HCT116 (cell line): ENCODE measurements at regions not wholly inside any gene's neighbourhood (a gene's known extent, or its start where the extent isn't known, plus 50 kb on each side); places are given as distances from the start of the nearest gene placed in this dataset.

Source experiments
- ATAC-seq: fragments of 200-7000 bp; cut with Tn5 transposase; 2 replicates; pipeline ENCODE4 v1.9.1; 2020; ENCODE audit warnings: mild to moderate bottlenecking, moderate library complexity
- BruUV-seq: library from RNA; stranded (reverse); fragments of 400-500 nt; replicated peaks from 2 replicates; lab custom pipeline; 2021; lab: Mats Ljungman, UMichigan
- CTCF ChIA-PET: fragments of 300-600 bp; sonication (Branson Sonifier 250); formaldehyde crosslinking; loops from one replicate; lab custom pipeline; 2021; ENCODE audit warnings: antibody characterized with exemption; lab: Charles Lee
- POLR2A ChIA-PET: fragments of 300-600, 350-600 bp; sonication (Branson Sonifier 250); formaldehyde crosslinking; loops from one replicate; lab custom pipeline; 2021; ENCODE audit warnings: antibody characterized with exemption; lab: Charles Lee
- RAD21 ChIA-PET, 2 experiments: fragments of 300-600 bp; sonication (Branson Sonifier 250); formaldehyde crosslinking; loops; one replicate each; lab custom pipeline; 2023; ENCODE audit warnings: low total read pairs in 2 of 2; ENCODE audit not compliant: uncharacterized antibody in 2 of 2, unreplicated experiment in 2 of 2, low non-redundant PET in 1 of 2; lab: Charles Lee
- DNase-seq: peaks from one replicate; pipeline ENCODE4 v3.0.0-alpha.2; 2010; ENCODE audit warnings: low read depth, low spot score
- H2AFZ ChIP-seq: fragments of 200-600 bp; shearing (Covaris generic), sonication (generic); 2 replicates; pipeline ENCODE4 v1.6.1; 2017; ENCODE audit warnings: low read depth, mixed run types, mixed read lengths, antibody characterized with exemption, low read length; ENCODE audit not compliant: poor library complexity, severe bottlenecking
- H3K27ac ChIP-seq: 2 replicates; pipeline ENCODE4 v1.5.1; 2012; ENCODE audit warnings: low read depth, low read length
- H3K27me3 ChIP-seq: fragments of 200-600 bp; sonication (generic); 2 replicates; pipeline ENCODE4 v1.6.1; 2016; ENCODE audit warnings: mixed run types, low read length, mixed read lengths; ENCODE audit not compliant: insufficient read depth
- H3K36me3 ChIP-seq, 2 experiments: fragments of 200-500 bp in 1 of 2; fragments of 200-600 bp in 1 of 2; sonication (Bioruptor generic) in 1 of 2; sonication (generic) in 1 of 2; 2 replicates each; pipeline versions ENCODE4 v1.5.1 to v1.6.1; 2014 to 2016; ENCODE audit warnings: low read length in 2 of 2, inconsistent platforms in 1 of 2, mixed read lengths in 1 of 2, mixed run types in 1 of 2; ENCODE audit not compliant: insufficient read depth in 2 of 2, control insufficient read depth in 1 of 2
- H3K4me1 ChIP-seq, 2 experiments: fragments of 200-600 bp in 1 of 2; sonication (generic) in 1 of 2; 2 replicates each; pipeline versions ENCODE4 v1.5.1 to v1.6.1; 2012 to 2017; ENCODE audit warnings: low read length in 2 of 2, inconsistent platforms in 1 of 2, mild to moderate bottlenecking in 1 of 2, mixed read lengths in 1 of 2, mixed run types in 1 of 2, moderate library complexity in 1 of 2; ENCODE audit not compliant: insufficient read depth in 2 of 2, control insufficient read depth in 1 of 2
- H3K4me2 ChIP-seq: fragments of 200-600 bp; sonication (generic); 2 replicates; pipeline ENCODE4 v1.6.1; 2017; ENCODE audit warnings: mixed run types, low read length, mixed read lengths
- H3K4me3 ChIP-seq, 2 experiments: fragments of 200-600 bp in 1 of 2; sonication (generic) in 1 of 2; replicated peaks in 1 of 2; 2 replicates each; pipeline ENCODE4 v1.5.1; 2011 to 2016; ENCODE audit warnings: low read length in 2 of 2, control low read depth in 1 of 2, low read depth in 1 of 2, mild to moderate bottlenecking in 1 of 2, mixed read lengths in 1 of 2, mixed run types in 1 of 2
- H3K79me2 ChIP-seq: fragments of 200-600 bp; sonication (generic); 2 replicates; pipeline ENCODE4 v1.6.1; 2017; ENCODE audit warnings: mild to moderate bottlenecking, mixed run types, low read length, moderate library complexity, mixed read lengths; ENCODE audit not compliant: insufficient read depth
- H3K9ac ChIP-seq: fragments of 200-600 bp; sonication (generic); 2 replicates; pipeline ENCODE4 v1.6.1; 2016; ENCODE audit warnings: low read length, mixed read lengths
- H3K9me2 ChIP-seq: fragments of 200-600 bp; sonication (generic), shearing (Covaris generic); 2 replicates; pipeline ENCODE4 v1.6.1; 2017; ENCODE audit warnings: mixed run types, mild to moderate bottlenecking, moderate library complexity; ENCODE audit not compliant: insufficient read depth
- H3K9me3 ChIP-seq, 2 experiments: fragments of 200-500 bp in 1 of 2; fragments of 200-600 bp in 1 of 2; sonication (Bioruptor generic) in 1 of 2; sonication (generic) in 1 of 2; 2 replicates each; pipeline ENCODE4 v1.6.1; 2014 to 2017; ENCODE audit warnings: low read length in 2 of 2, mixed read lengths in 2 of 2, inconsistent platforms in 1 of 2, low read depth in 1 of 2, mild to moderate bottlenecking in 1 of 2, mixed run types in 1 of 2, moderate library complexity in 1 of 2; ENCODE audit not compliant: control insufficient read depth in 1 of 2, insufficient read depth in 1 of 2
- H4K20me1 ChIP-seq: fragments of 200-600 bp; sonication (generic), shearing (Covaris generic); 2 replicates; pipeline ENCODE4 v1.6.1; 2017; ENCODE audit warnings: mixed run types, mild to moderate bottlenecking, moderate library complexity; ENCODE audit not compliant: insufficient read depth
- EGR1 ChIP-seq: IDR thresholded peaks from 2 replicates; pipeline ENCODE4 v1.6.1; 2012; ENCODE audit warnings: low read depth
- ELF1 ChIP-seq: IDR thresholded peaks from 2 replicates; pipeline ENCODE4 v1.6.1; 2012; ENCODE audit warnings: low read depth, borderline replicate concordance
- EZH2 ChIP-seq: fragments of 200-600 bp; sonication (generic); IDR thresholded peaks from 2 replicates; pipeline ENCODE4 v1.6.1; 2017; ENCODE audit warnings: antibody characterized with exemption, mixed run types
- FOSL1 ChIP-seq: IDR thresholded peaks from 2 replicates; pipeline ENCODE4 v1.6.1; 2012; ENCODE audit warnings: low read depth
- JUND ChIP-seq: IDR thresholded peaks from 2 replicates; pipeline ENCODE4 v1.6.1; 2012
- MAX ChIP-seq: IDR thresholded peaks from 2 replicates; pipeline ENCODE4 v1.6.1; 2012
- SIN3A ChIP-seq: IDR thresholded peaks from 2 replicates; pipeline ENCODE4 v1.6.1; 2012; ENCODE audit warnings: low read depth
- SP1 ChIP-seq: IDR thresholded peaks from 2 replicates; pipeline ENCODE4 v1.6.1; 2012; ENCODE audit warnings: low read depth
- TCF7L2 ChIP-seq: IDR thresholded peaks from 2 replicates; pipeline ENCODE4 v1.7.0; 2011; ENCODE audit warnings: borderline replicate concordance, inconsistent platforms; ENCODE audit not compliant: insufficient read depth, insufficient read length; ENCODE audit errors: extremely low read depth
- YY1 ChIP-seq: IDR thresholded peaks from 2 replicates; pipeline ENCODE4 v1.6.1; 2011; ENCODE audit warnings: low read length, low read depth, moderate library complexity, mild to moderate bottlenecking; ENCODE audit not compliant: insufficient replicate concordance; ENCODE audit errors: extremely low read depth
- ZNF274 ChIP-seq: fragments of 200-500 bp; sonication (Bioruptor generic); IDR thresholded peaks from 2 replicates; pipeline ENCODE4 v1.6.1; 2014; ENCODE audit warnings: mild to moderate bottlenecking, low read depth, low read length, inconsistent platforms
- intact Hi-C: fragments of 100-400 bp; cut with micrococcal nuclease; formaldehyde crosslinking; loops from 2 replicates; pipeline ENCODE4 v1.10.0; 2022
- TF ChIP-seq, protein P1 (sequence below), 3 experiments: fragments of 200-600 bp in 1 of 3; sonication (generic) in 1 of 3; IDR thresholded peaks in 2 of 3; conservative IDR thresholded peaks in 1 of 3; 2 replicates each; pipeline ENCODE4 v1.5.1; 2012 to 2017; ENCODE audit warnings: low read depth in 2 of 3, low read length in 2 of 3, antibody characterized with exemption in 1 of 3, borderline replicate concordance in 1 of 3, control low read depth in 1 of 3, mild to moderate bottlenecking in 1 of 3, mixed read lengths in 1 of 3, mixed run types in 1 of 3, moderate library complexity in 1 of 3; ENCODE audit not compliant: insufficient read depth in 1 of 3
- TF ChIP-seq, protein P2 (sequence below): IDR thresholded peaks from 2 replicates; pipeline ENCODE4 v1.6.1; 2011; ENCODE audit warnings: mild to moderate bottlenecking, low read length, moderate library complexity; ENCODE audit not compliant: insufficient replicate concordance; ENCODE audit errors: extremely low read depth

- intact Hi-C loops, result no loop called here
- ChIA-PET RAD21 (no interaction called here), POLR2A (no interaction called here), CTCF (no interaction called here)
- Histone ChIP-seq H3K27me3 (no peaks in the 10 kb centered on the region), H3K9ac (no peak overlapping the region), H3K4me2 (no peak overlapping the region), H3K36me3 (no peaks in the 10 kb centered on the region), H3K79me2 (no peaks in the 10 kb centered on the region), H2AFZ (no peak overlapping the region), H3K9me2 (no peaks in the 10 kb centered on the region), H3K27ac (no peak overlapping the region), H3K9me3 (peaks cover 12 to 22% of the 10 kb centered on the region in 2 experiments; a peak in 3 of 4 replicates), H3K4me3 (no peak overlapping the region)
- ATAC-seq, result no peak
- DNase-seq, result no peak
- BruUV-seq, result no TSS peak
- TF ChIP-seq JUND, result no peak
- TF ChIP-seq, all 23 proteins: peak for 0
- Histone ChIP-seq H3K4me1 (no peaks in the 10 kb centered on the region), H4K20me1 (no peaks in the 10 kb centered on the region)
These were observed 110.0 kb downstream of the FOXG1 start for GRCh38 chr14:28876572-28876945.

- Histone ChIP-seq H3K9me2 (no peaks in the 10 kb centered on the region), H3K36me3 (no peaks in the 10 kb centered on the region), H3K4me2 (no peak overlapping the region), H3K9me3 (peaks cover 12 to 19% of the 10 kb centered on the region in 2 experiments; a peak in 3 of 4 replicates), H3K4me3 (no peak overlapping the region), H2AFZ (no peak overlapping the region), H3K9ac (no peak overlapping the region), H3K4me1 (no peaks in the 10 kb centered on the region), H4K20me1 (no peaks in the 10 kb centered on the region), H3K27ac (no peak overlapping the region), H3K79me2 (no peaks in the 10 kb centered on the region), H3K27me3 (no peaks in the 10 kb centered on the region)
- BruUV-seq, result no TSS peak
- intact Hi-C loops, result no loop called here
- TF ChIP-seq EGR1 (no peak), TCF7L2 (no peak), SIN3A (no peak), YY1 (no peak), ZNF274 (no peak), EZH2 (no peak), MAX (no peak), JUND (no peak), ELF1 (no peak), FOSL1 (no peak), SP1 (no peak)
- TF ChIP-seq, protein P1, sequence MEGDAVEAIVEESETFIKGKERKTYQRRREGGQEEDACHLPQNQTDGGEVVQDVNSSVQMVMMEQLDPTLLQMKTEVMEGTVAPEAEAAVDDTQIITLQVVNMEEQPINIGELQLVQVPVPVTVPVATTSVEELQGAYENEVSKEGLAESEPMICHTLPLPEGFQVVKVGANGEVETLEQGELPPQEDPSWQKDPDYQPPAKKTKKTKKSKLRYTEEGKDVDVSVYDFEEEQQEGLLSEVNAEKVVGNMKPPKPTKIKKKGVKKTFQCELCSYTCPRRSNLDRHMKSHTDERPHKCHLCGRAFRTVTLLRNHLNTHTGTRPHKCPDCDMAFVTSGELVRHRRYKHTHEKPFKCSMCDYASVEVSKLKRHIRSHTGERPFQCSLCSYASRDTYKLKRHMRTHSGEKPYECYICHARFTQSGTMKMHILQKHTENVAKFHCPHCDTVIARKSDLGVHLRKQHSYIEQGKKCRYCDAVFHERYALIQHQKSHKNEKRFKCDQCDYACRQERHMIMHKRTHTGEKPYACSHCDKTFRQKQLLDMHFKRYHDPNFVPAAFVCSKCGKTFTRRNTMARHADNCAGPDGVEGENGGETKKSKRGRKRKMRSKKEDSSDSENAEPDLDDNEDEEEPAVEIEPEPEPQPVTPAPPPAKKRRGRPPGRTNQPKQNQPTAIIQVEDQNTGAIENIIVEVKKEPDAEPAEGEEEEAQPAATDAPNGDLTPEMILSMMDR (IDR thresholded peaks at IDR 0.05 in 2 of 3, conservative IDR thresholded peaks at IDR 0.05 in 1 of 3; ENCODE audit: borderline replicate concordance in 1 of 3, insufficient read depth in 1 of 3, low read depth in 2 of 3, low read length in 2 of 3), result no peak
- TF ChIP-seq, protein P2, sequence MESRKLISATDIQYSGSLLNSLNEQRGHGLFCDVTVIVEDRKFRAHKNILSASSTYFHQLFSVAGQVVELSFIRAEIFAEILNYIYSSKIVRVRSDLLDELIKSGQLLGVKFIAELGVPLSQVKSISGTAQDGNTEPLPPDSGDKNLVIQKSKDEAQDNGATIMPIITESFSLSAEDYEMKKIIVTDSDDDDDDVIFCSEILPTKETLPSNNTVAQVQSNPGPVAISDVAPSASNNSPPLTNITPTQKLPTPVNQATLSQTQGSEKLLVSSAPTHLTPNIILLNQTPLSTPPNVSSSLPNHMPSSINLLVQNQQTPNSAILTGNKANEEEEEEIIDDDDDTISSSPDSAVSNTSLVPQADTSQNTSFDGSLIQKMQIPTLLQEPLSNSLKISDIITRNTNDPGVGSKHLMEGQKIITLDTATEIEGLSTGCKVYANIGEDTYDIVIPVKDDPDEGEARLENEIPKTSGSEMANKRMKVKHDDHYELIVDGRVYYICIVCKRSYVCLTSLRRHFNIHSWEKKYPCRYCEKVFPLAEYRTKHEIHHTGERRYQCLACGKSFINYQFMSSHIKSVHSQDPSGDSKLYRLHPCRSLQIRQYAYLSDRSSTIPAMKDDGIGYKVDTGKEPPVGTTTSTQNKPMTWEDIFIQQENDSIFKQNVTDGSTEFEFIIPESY, result no peak
- DNase-seq, result no peak
- RAD21 ChIA-PET, result no interaction called here
- POLR2A ChIA-PET, result no interaction called here
- ATAC-seq, result no peak
- CTCF ChIA-PET, result no interaction called here
These were observed 111.3 kb downstream of the FOXG1 start for GRCh38 chr14:28877923-28878322.
